Prostate gland (tissue), 2 donors: ENCODE measurements at regions not wholly inside any gene's neighbourhood (a gene's known extent, or its start where the extent isn't known, plus 50 kb on each side); places are given as distances from the start of the nearest gene placed in this dataset.

Experiments used
- DNase-seq: peaks from one replicate; pipeline ENCODE4 v3.0.0-alpha.2; 2019; ENCODE audit warnings: low spot score
- H3K27ac ChIP-seq, 2 donors: fragments of 200-600 bp; sonication (generic); 2 replicates each; pipeline ENCODE4 v1.5.1; 2017 to 2019
- H3K27me3 ChIP-seq: fragments of 200-600 bp; sonication (generic); replicated peaks from 2 replicates; pipeline ENCODE4 v1.5.1; 2019; ENCODE audit not compliant: insufficient read depth
- H3K36me3 ChIP-seq, 2 donors: fragments of 200-600 bp; sonication (generic); 1 replicate in 1 of 2; 2 replicates in 1 of 2; pipeline versions ENCODE4 v1.5.1 to v1.8.1; 2017 to 2019
- H3K4me1 ChIP-seq: fragments of 200-600 bp; sonication (generic); replicated peaks from 2 replicates; pipeline ENCODE4 v1.5.1; 2019
- H3K4me3 ChIP-seq, 2 donors: fragments of 200-600 bp; sonication (generic); 2 replicates each; pipeline ENCODE4 v1.5.1; 2017 to 2019
- H3K9me3 ChIP-seq: fragments of 200-600 bp; sonication (generic); 2 replicates; pipeline ENCODE4 v1.5.1; 2017
- POLR2A ChIP-seq: fragments of 450-650 bp; IDR thresholded peaks from one replicate; pipeline ENCODE4 v1.6.1; 2016; ENCODE audit warnings: antibody characterized with exemption, mild to moderate bottlenecking
- POLR2AphosphoS5 ChIP-seq: sonication (generic); formaldehyde crosslinking; IDR thresholded peaks from one replicate; pipeline ENCODE4 v1.6.1; 2017; ENCODE audit warnings: antibody characterized with exemption
- WGBS: methylation state at CpG from one replicate; pipeline ENCODE4 v1.1.5; 2018; 5-methylcytosine and 5-hydroxymethylcytosine counted together
- intact Hi-C: fragments of 100-400 bp; cut with DNase I; formaldehyde crosslinking; loops from one replicate; pipeline ENCODE4 v1.14.2; 2022
- TF ChIP-seq, protein P1 (sequence below), 4 experiments: fragments of 200-600 bp in 2 of 4; fragments of 450-650 bp in 2 of 4; sonication (generic) in 2 of 4; IDR thresholded peaks; 1 replicate in 3 of 4; 2 replicates in 1 of 4; pipeline ENCODE4 v1.5.1; 2016 to 2019; ENCODE audit warnings: antibody characterized with exemption in 4 of 4, mild to moderate bottlenecking in 2 of 4, moderate library complexity in 2 of 4

DNA sequence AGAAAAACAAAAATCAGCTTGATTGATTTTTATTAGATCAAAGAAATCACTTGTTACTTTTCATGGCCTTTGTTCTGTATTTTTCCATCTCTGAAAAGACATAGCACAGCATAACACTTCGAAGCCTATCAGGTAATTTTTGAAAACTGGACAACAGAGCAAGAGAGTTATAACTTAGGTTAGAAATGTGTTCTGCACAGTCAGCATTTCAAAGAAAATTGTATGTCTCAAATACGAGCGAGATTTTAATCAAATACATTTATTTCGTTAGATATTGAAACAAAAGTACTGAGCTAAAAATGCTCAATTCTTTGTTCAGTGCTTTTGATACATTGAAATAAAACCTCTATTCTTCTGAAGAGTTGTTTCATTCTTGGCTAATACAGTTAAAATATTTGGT lies 144.1 kb upstream of the SLC10A2 start:
- no peaks in the 10 kb centered on the region for H3K4me1 ChIP-seq
- no peak overlapping the region for H3K4me3 ChIP-seq
- no peaks in the 10 kb centered on the region for H3K36me3 ChIP-seq
- DNase-seq: no peak
- no peaks in the 10 kb centered on the region for H3K9me3 ChIP-seq
- TF ChIP-seq POLR2AphosphoS5 (no peak), POLR2A (no peak)
- TF ChIP-seq, protein P1, sequence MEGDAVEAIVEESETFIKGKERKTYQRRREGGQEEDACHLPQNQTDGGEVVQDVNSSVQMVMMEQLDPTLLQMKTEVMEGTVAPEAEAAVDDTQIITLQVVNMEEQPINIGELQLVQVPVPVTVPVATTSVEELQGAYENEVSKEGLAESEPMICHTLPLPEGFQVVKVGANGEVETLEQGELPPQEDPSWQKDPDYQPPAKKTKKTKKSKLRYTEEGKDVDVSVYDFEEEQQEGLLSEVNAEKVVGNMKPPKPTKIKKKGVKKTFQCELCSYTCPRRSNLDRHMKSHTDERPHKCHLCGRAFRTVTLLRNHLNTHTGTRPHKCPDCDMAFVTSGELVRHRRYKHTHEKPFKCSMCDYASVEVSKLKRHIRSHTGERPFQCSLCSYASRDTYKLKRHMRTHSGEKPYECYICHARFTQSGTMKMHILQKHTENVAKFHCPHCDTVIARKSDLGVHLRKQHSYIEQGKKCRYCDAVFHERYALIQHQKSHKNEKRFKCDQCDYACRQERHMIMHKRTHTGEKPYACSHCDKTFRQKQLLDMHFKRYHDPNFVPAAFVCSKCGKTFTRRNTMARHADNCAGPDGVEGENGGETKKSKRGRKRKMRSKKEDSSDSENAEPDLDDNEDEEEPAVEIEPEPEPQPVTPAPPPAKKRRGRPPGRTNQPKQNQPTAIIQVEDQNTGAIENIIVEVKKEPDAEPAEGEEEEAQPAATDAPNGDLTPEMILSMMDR (IDR thresholded peaks at IDR 0.05): no peak
- no peak overlapping the region for H3K27ac ChIP-seq
- 76% methylated on average over 4 of the region's 4 CpGs for WGBS
- intact Hi-C loops: no loop called here
- no peaks in the 10 kb centered on the region for H3K27me3 ChIP-seq

DNA sequence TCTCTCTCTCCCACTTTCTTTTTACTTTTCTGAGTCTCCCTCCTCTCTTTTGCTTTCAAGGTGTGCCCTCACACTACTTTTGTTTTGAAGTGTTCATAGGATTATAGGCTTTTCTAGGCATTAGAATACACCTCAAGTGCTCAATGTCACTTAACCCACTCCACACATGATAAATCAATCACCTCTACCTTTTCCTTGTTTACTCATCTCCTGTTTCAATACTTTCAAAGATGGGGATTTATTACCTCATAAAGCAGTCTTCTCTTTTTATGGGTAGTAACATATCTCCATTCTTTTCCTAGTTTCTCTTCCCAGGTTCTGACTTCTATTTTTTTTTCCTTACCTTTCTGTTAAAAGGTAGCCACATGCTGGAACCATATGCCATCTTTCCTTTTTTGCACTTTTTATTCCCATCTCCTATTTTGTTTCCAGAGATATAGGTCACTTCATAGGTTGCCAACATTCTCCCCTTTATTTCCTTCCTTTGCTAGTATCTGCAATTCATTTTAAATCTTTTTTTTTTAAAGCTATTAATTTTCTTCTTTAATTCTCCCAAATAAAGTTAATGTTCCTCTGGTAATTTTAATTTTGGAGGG lies 137.6 kb upstream of the SLC10A2 start:
- no peaks in the 10 kb centered on the region for H3K27me3 ChIP-seq
- no peaks in the 10 kb centered on the region for H3K36me3 ChIP-seq
- DNase-seq: no peak
- intact Hi-C loops: no loop called here
- H3K27ac ChIP-seq: no peak overlapping the region
- H3K4me3 ChIP-seq: no peak overlapping the region
- no peaks in the 10 kb centered on the region for H3K9me3 ChIP-seq
- H3K4me1 ChIP-seq: no peaks in the 10 kb centered on the region
- TF ChIP-seq POLR2AphosphoS5 (no peak), POLR2A (no peak)
- TF ChIP-seq, protein P1 (IDR thresholded peaks at IDR 0.05): no peak

DNA sequence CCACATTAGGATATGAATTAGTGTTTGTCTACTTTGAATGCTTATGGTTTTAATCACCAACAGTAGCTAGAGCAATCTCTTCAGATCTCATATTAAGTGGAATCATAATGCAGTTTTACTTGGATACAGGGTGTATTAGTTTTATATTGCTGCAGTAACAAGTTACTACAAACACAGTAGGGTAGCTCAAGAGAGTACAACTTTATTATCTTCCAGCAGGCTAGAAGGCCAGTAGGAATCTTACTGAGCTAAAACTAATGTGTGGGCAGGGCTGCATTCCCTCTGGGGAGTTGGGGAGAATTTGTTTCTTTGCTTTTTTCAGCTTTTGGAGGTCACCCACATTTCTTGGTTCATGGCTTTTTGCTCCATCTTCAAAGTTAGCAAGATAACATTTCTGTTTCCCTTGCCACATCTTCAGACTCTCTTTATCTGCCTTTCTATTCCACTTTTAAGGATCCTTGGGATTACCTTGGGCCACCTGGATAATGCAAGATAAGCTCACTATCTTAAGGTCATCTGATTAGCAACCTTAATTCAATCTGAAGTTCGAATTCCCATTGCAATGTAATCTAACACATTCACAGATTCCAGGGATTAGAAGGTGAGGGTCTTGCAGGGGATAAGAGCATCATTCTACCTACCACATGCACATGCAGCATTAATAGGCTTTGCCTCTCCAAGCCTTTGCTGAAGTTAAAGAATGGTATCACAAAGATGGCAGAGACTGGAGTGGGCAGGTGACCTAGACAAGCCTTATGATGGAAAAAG lies 134.1 kb upstream of the SLC10A2 start:
- Histone ChIP-seq H3K9me3 (no peaks in the 10 kb centered on the region), H3K27ac (no peak overlapping the region), H3K4me3 (no peak overlapping the region), H3K27me3 (no peaks in the 10 kb centered on the region), H3K4me1 (no peaks in the 10 kb centered on the region), H3K36me3 (no peaks in the 10 kb centered on the region)
- no peak for TF ChIP-seq POLR2AphosphoS5
- TF ChIP-seq, protein P1 (IDR thresholded peaks at IDR 0.05): no peak
- TF ChIP-seq POLR2A: no peak
- intact Hi-C loops: no loop called here
- no peak for DNase-seq
- 90% methylated on average over 1 of the region's 1 CpG for whole genome bisulfite sequencing

DNA sequence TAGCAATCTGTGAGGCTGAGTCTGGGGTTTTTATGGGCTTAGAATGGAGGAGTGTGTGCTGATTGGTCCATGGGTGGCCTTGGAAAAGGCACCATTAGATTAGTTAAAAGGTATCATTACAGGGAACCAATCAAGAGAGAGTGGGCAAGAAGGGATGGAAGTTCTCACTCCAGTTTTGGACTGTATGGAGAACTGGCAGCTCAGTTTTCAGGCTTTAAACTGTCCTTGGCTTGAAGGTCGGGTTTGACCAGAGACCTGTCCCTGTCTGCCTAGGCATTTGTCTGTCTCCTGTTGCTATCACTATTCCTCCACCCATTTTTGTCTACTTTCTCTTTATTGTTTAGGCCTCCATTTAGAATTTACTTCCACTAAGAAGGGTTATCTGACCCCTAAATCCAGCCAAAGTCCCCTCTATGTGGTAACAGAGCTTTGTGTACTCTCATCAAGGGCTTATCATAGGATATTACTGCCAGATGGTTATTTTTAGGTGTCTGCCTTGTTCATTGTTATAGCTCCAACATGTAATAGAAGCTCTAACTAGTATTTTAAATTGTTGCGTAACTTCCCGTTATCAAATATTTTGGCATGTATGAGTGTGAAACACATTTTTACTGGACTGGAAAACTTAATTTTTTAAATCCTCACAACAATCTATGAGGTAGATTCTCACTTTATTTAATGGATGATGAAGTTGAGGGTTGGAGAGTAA lies 133.3 kb upstream of the SLC10A2 start:
- intact Hi-C loops: no loop called here
- H3K27ac ChIP-seq: no peak overlapping the region
- DNase-seq: no peak
- H3K4me1 ChIP-seq: no peaks in the 10 kb centered on the region
- H3K9me3 ChIP-seq: no peaks in the 10 kb centered on the region
- TF ChIP-seq, protein P1 (IDR thresholded peaks at IDR 0.05): no peak
- TF ChIP-seq POLR2AphosphoS5 (no peak), POLR2A (no peak)
- WGBS: 89% methylated on average over 3 of the region's 3 CpGs
- no peaks in the 10 kb centered on the region for H3K27me3 ChIP-seq
- no peaks in the 10 kb centered on the region for H3K36me3 ChIP-seq
- no peak overlapping the region for H3K4me3 ChIP-seq
